ENCODE measurements at regions not wholly inside any gene's neighbourhood (a gene's known extent, or its start where the extent isn't known, plus 50 kb on each side); places are given as distances from the start of the nearest gene placed in this dataset.

GRCh38 chr4:108547682-108548081 lies 72.7 kb upstream of the RPL34 start:
- DNase-seq = no peak
- no peaks in the 10 kb centered on the region for H4K20me1 ChIP-seq (ENCODE audit: insufficient read depth)
- no peak overlapping the region for H3K4me3 ChIP-seq
- 0 out of 2 replicates have a peak, but pooled peaks cover under 1% of the 10 kb centered on the region for H3K27me3 ChIP-seq (replicated peaks; ENCODE audit: insufficient read depth)
- no peak overlapping the region for H3K27ac ChIP-seq
- no peak overlapping the region for H3K4me2 ChIP-seq (ENCODE audit: unreplicated experiment)
- no peaks in the 10 kb centered on the region for H3K9me3 ChIP-seq (ENCODE audit: low read depth)
- H3K9me2 ChIP-seq (ENCODE audit: insufficient read depth) = no peaks in the 10 kb centered on the region
- H3K9ac ChIP-seq = no peak overlapping the region
- in situ Hi-C loops (cut with MboI) = no loop called here
- no peak overlapping the region for H2AFZ ChIP-seq
- no peaks in the 10 kb centered on the region for H3K4me1 ChIP-seq (ENCODE audit: insufficient read depth)
- no peak for TF ChIP-seq EZH2phosphoT487 (IDR thresholded peaks at IDR 0.05; ENCODE audit: insufficient read depth, low read depth)
- TF ChIP-seq EZH2 (IDR thresholded peaks at IDR 0.05; ENCODE audit: insufficient read depth, poor library complexity, severe bottlenecking) = no peak
- H3K79me2 ChIP-seq (ENCODE audit: insufficient read depth) = no peaks in the 10 kb centered on the region
- H3K36me3 ChIP-seq (ENCODE audit: low read depth) = no peaks in the 10 kb centered on the region
- H3F3A ChIP-seq (ENCODE audit: insufficient read depth) = no peaks in the 10 kb centered on the region

DNA sequence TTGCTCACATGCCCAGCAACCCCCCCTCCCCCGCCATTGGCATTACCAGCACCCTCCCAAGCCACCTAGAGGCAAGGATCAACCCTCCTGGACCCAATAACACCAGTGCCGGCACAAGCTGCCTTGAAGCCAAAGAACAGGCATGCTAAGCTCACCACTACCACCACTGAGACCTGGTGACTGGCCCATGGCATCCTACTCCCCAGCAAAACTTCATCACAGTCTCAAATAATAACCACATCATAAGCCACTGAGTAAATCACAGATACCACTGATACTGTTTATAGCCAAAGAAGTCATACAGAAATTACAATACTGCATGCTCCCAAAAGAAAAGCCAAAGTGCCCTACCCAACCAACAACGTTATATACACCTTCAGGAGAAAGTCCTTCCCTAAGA lies 73.6 kb upstream of the RPL34 start:
- Histone ChIP-seq H3K79me2 (ENCODE audit: insufficient read depth) (no peaks in the 10 kb centered on the region), H3F3A (ENCODE audit: insufficient read depth) (no peaks in the 10 kb centered on the region), H3K27me3 (replicated peaks; ENCODE audit: insufficient read depth) (peaks cover 7% of the 10 kb centered on the region; the same call in 1 of the 2 replicates), H3K4me3 (no peak overlapping the region), H3K36me3 (ENCODE audit: low read depth) (no peaks in the 10 kb centered on the region), H3K27ac (no peak overlapping the region), H4K20me1 (ENCODE audit: insufficient read depth) (no peaks in the 10 kb centered on the region), H2AFZ (no peak overlapping the region), H3K4me1 (ENCODE audit: insufficient read depth) (no peaks in the 10 kb centered on the region), H3K9me3 (ENCODE audit: low read depth) (no peaks in the 10 kb centered on the region), H3K9ac (no peak overlapping the region), H3K4me2 (ENCODE audit: unreplicated experiment) (no peak overlapping the region), H3K9me2 (ENCODE audit: insufficient read depth) (no peaks in the 10 kb centered on the region)
- in situ Hi-C loops (cut with MboI) = no loop called here
- TF ChIP-seq EZH2phosphoT487 (IDR thresholded peaks at IDR 0.05; ENCODE audit: insufficient read depth, low read depth) (no peak), EZH2 (IDR thresholded peaks at IDR 0.05; ENCODE audit: insufficient read depth, poor library complexity, severe bottlenecking) (no peak)
- no peak for DNase-seq
- 16 to 27% methylated on average over 3 of the region's 3 CpGs for WGBS, 2 experiments (ENCODE audit: low coverage in 1 of 2, low lambda C conversion rate in 2 of 2, missing lambda C conversion rate in 2 of 2)

DNA sequence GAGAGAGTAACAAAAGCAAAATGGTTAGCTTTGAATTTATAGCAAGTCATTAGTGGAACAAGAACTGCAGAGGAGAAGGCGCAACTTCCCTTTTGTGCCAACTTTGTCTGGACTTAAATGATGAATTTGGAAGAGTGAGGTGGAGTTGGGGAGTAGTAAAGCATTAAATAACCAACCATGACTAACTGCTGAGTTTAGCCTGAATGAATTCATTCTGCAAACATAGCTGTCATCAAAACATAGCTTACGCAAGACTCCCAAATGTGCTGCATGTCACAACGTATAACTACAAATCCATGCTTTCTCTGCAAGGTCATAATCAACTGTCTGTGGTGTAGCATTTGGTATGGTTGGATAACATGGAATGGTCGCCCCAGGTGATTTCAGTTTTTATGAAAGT lies 75.9 kb upstream of the RPL34 start:
- WGBS, 2 experiments (ENCODE audit: low coverage in 1 of 2, low lambda C conversion rate in 2 of 2, missing lambda C conversion rate in 2 of 2) = 48 to 55% methylated on average over 4 of the region's 4 CpGs
- Histone ChIP-seq H3K4me2 (ENCODE audit: unreplicated experiment) (no peak overlapping the region), H3K9me2 (ENCODE audit: insufficient read depth) (no peaks in the 10 kb centered on the region), H4K20me1 (ENCODE audit: insufficient read depth) (no peaks in the 10 kb centered on the region), H3K79me2 (ENCODE audit: insufficient read depth) (no peaks in the 10 kb centered on the region), H3K4me3 (no peak overlapping the region), H3K4me1 (ENCODE audit: insufficient read depth) (no peaks in the 10 kb centered on the region), H3K36me3 (ENCODE audit: low read depth) (no peaks in the 10 kb centered on the region), H2AFZ (no peak overlapping the region), H3K27ac (no peak overlapping the region), H3K27me3 (replicated peaks; ENCODE audit: insufficient read depth) (peaks cover 7% of the 10 kb centered on the region; the same call in 1 of the 2 replicates), H3K9me3 (ENCODE audit: low read depth) (no peaks in the 10 kb centered on the region), H3F3A (ENCODE audit: insufficient read depth) (no peaks in the 10 kb centered on the region), H3K9ac (no peak overlapping the region)
- peak; percentile 48 for DNase-seq
- no peak for TF ChIP-seq EZH2phosphoT487 (IDR thresholded peaks at IDR 0.05; ENCODE audit: insufficient read depth, low read depth)
- TF ChIP-seq EZH2 (IDR thresholded peaks at IDR 0.05; ENCODE audit: insufficient read depth, poor library complexity, severe bottlenecking) = no peak
- in situ Hi-C loops (cut with MboI) = no loop called here

DNA sequence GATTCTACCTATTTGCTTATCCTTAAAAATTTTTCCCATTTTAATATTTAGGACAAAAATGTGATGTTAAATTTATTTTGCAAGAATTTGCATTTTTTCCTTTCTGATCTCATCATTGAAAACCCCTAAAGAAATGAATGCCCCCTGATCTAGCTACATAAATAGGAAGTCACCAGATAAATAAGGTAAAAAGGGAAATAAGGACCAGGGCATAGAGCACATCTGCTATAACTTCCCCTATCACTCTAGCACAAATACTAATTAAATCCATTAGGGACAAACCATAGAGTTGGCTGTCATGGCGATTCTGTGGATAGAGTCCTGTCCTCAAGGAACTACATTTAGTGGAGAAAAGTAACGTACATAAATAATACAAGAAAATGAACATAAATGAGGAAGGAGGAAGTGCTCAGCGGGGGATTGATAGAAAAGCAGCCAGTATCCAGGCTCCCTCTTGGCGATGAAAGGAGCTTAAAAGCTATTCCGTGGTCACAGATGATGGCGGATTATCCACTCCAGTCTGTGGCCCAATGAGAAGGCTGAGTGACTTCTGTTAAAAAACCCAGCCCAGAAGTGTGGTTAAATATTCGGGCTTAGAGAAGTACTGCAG lies 76.9 kb upstream of the RPL34 start:
- in situ Hi-C loops (cut with MboI) = no loop called here

DNA sequence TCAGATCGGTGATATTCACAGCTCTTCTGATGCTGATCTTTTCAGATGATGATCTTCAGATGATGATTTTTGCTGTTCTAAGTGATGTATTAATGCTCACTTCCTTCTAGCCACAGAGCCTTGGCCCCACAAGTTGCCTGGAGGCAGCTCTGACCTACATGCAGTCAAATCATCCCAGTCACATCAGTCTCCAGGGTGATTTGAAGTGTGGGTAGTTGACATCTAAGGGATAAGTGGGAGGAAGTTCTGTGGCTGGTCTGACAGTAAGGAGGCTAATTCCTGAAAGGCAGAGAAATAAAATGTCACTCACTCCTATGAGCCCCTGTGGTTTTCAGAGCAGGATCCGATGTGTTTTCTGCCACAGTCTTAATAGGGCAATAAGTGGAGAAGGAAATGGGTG lies 79.8 kb upstream of the RPL34 start:
- H3K9ac ChIP-seq = no peak overlapping the region
- WGBS, 2 experiments (ENCODE audit: low coverage in 1 of 2, low lambda C conversion rate in 2 of 2, missing lambda C conversion rate in 2 of 2) = 31 to 38% methylated on average over 2 of the region's 2 CpGs
- DNase-seq = no peak
- H3K9me2 ChIP-seq (ENCODE audit: insufficient read depth) = no peaks in the 10 kb centered on the region
- peaks cover 14% of the 10 kb centered on the region; the same call in 1 of the 2 replicates for H3K27me3 ChIP-seq (replicated peaks; ENCODE audit: insufficient read depth)
- H3K4me3 ChIP-seq = no peak overlapping the region
- H3F3A ChIP-seq (ENCODE audit: insufficient read depth) = no peaks in the 10 kb centered on the region
- no peaks in the 10 kb centered on the region for H3K36me3 ChIP-seq (ENCODE audit: low read depth)
- no peak overlapping the region for H3K4me2 ChIP-seq (ENCODE audit: unreplicated experiment)
- no peaks in the 10 kb centered on the region for H4K20me1 ChIP-seq (ENCODE audit: insufficient read depth)
- H3K27ac ChIP-seq = no peak overlapping the region
- in situ Hi-C loops (cut with MboI) = no loop called here
- H3K4me1 ChIP-seq (ENCODE audit: insufficient read depth) = no peaks in the 10 kb centered on the region
- H2AFZ ChIP-seq = no peak overlapping the region
- H3K79me2 ChIP-seq (ENCODE audit: insufficient read depth) = no peaks in the 10 kb centered on the region
- TF ChIP-seq EZH2phosphoT487 (IDR thresholded peaks at IDR 0.05; ENCODE audit: insufficient read depth, low read depth) (no peak), EZH2 (IDR thresholded peaks at IDR 0.05; ENCODE audit: insufficient read depth, poor library complexity, severe bottlenecking) (no peak)
- no peaks in the 10 kb centered on the region for H3K9me3 ChIP-seq (ENCODE audit: low read depth)

More for the DNA sequence above, 76.9 kb upstream of the RPL34 start:
- H4K20me1 ChIP-seq (ENCODE audit: insufficient read depth) = no peaks in the 10 kb centered on the region
- H3F3A ChIP-seq (ENCODE audit: insufficient read depth) = no peaks in the 10 kb centered on the region
- no peaks in the 10 kb centered on the region for H3K4me1 ChIP-seq (ENCODE audit: insufficient read depth)
- no peak overlapping the region for H3K4me3 ChIP-seq
- H3K9me3 ChIP-seq (ENCODE audit: low read depth) = no peaks in the 10 kb centered on the region
- WGBS, 2 experiments (ENCODE audit: low coverage in 1 of 2, low lambda C conversion rate in 2 of 2, missing lambda C conversion rate in 2 of 2) = 59 to 70% methylated on average over 7 of the region's 7 CpGs
- H3K79me2 ChIP-seq (ENCODE audit: insufficient read depth) = no peaks in the 10 kb centered on the region
- H3K9me2 ChIP-seq (ENCODE audit: insufficient read depth) = no peaks in the 10 kb centered on the region
- H3K27me3 ChIP-seq (replicated peaks; ENCODE audit: insufficient read depth) = peaks cover 7% of the 10 kb centered on the region; the same call in 1 of the 2 replicates
- no peaks in the 10 kb centered on the region for H3K36me3 ChIP-seq (ENCODE audit: low read depth)
- DNase-seq = no peak
- H2AFZ ChIP-seq = no peak overlapping the region
- H3K27ac ChIP-seq = no peak overlapping the region
- no peak for TF ChIP-seq EZH2phosphoT487 (IDR thresholded peaks at IDR 0.05; ENCODE audit: insufficient read depth, low read depth)
- no peak for TF ChIP-seq EZH2 (IDR thresholded peaks at IDR 0.05; ENCODE audit: insufficient read depth, poor library complexity, severe bottlenecking)
- H3K4me2 ChIP-seq (ENCODE audit: unreplicated experiment) = no peak overlapping the region
- H3K9ac ChIP-seq = no peak overlapping the region
